ENCODE measurements at regions not wholly inside any gene's neighbourhood (a gene's known extent, or its start where the extent isn't known, plus 50 kb on each side); places are given as distances from the start of the nearest gene placed in this dataset.
"Not testable (repeated sequence)": the region's sequence is repeated elsewhere in the genome, so short reads cannot be mapped to it uniquely, and the experiment has no call there.

GRCh38 chr15:95025924-95026728 lies 794.8 kb downstream of the MCTP2 start:
- H3K4me3 ChIP-seq (ENCODE audit: low read depth, low read length), result no peak overlapping the region
- DNase-seq (ENCODE audit: low read depth), result no peak

GRCh38 chr15:95027981-95028380 lies 796.6 kb downstream of the MCTP2 start:
- no peak overlapping the region for H3K4me3 ChIP-seq (ENCODE audit: low read depth, low read length)
- DNase-seq (ENCODE audit: low read depth), result no peak

DNA sequence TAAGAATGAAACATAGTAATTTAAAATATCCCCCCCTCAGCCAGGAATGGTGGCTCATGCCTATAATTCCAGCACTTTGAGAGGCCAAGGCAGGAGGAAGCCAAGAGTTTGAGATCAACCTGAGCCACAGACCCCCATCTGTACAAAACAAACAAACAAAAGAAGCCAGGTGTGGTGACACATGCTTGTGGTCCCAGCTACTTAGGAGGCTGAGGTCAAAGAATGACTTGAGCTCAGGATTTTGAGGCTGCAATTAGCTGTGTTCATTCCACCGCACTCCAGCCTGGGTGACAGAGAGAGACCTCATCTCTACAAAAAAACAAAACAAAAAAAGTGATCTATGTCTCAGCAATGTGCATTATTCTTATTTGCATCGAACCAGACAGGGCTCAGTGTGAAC lies 800.8 kb downstream of the MCTP2 start:
- no peak for DNase-seq (ENCODE audit: low read depth)
- no peak overlapping the region for H3K4me3 ChIP-seq (ENCODE audit: low read depth, low read length)

DNA sequence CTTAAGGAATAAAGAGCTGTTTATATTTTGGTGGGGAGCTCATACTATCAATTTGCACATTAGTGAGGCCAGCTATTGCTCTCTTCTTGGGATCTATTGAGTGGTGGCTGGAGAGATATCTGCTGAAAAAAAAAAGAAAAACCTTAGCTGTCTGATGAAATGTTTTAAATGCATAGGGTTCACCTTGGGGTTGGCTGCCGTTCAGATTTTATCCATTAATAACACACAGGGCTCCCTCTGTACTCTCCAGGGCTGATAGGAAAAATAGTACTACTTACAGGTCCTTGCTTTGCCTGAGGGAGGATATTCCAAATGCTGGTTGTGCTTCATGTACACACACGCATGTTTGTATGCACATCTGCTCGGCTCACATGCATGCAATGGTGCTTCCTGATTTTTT lies 803.7 kb downstream of the MCTP2 start:
- H3K4me3 ChIP-seq (ENCODE audit: low read depth, low read length), result no peak overlapping the region
- DNase-seq (ENCODE audit: low read depth), result no peak

- no peak for DNase-seq (ENCODE audit: low read depth)
- H3K4me3 ChIP-seq (ENCODE audit: low read depth, low read length), result no peak overlapping the region
Observed at GRCh38 chr15:95041297-95041696, 809.9 kb downstream of the MCTP2 start.

DNA sequence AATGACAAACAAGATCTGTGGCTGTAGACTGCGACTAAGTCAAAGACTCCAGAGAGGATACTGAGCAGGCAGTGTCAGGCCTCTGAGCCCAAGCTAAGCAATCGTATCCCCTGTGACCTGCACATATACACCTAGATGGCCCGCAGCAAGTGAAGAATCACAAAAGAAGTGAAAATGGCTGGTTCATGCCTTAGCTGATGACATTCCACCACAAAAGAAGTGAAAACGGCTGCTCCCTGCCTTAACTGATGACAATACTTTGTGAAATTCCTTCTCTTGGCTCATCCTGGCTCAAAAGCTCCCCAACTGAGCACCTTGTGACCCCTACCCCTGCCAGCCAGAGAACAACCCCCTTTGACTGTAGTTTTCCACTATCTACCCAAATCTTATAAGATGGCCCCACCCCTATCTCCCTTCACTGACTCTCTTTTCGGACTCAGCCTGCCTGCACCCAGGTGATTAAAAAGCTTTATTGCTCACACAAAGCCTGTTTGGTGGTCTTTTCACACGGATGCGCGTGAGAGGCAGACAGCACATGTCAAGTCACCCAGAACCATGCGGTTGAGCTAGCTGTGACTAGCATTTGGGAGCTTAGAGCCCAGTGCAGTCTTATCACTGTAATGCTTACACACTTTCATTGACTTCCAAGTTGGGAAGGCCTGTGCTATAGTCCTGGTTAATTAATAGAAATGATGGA lies 812.0 kb downstream of the MCTP2 start:
- not testable (repeated sequence) for H3K4me3 ChIP-seq (ENCODE audit: low read depth, low read length); DNase-seq (ENCODE audit: low read depth)

DNA sequence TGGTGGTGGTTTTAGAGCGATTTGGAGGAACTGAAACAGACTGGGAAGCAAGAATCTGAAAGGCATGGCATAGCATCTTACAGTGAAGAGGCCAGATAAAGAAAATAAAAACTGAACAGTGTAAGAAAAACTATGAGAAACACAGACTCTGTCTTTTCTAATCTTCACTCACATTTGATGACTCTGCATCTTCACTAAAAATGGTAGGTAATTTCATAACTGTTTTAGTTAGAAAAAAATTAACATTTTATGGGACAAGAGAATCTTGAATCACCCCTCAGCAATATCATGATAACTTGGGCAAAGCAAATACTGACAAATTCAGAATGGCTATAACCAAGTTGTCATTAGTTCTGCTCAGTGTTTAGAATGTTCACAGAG lies 812.6 kb downstream of the MCTP2 start:
- DNase-seq (ENCODE audit: low read depth), result no peak
- no peak overlapping the region for H3K4me3 ChIP-seq (ENCODE audit: low read depth, low read length)

GRCh38 chr15:95044745-95045417 lies 813.5 kb downstream of the MCTP2 start:
- H3K4me3 ChIP-seq (ENCODE audit: low read depth, low read length), result no peak overlapping the region
- DNase-seq (ENCODE audit: low read depth), result no peak

- no peak overlapping the region for H3K4me3 ChIP-seq (ENCODE audit: low read depth, low read length)
- peak; percentile 1 for DNase-seq (ENCODE audit: low read depth)
Observed at GRCh38 chr15:95051861-95052260, 820.5 kb downstream of the MCTP2 start.

DNA sequence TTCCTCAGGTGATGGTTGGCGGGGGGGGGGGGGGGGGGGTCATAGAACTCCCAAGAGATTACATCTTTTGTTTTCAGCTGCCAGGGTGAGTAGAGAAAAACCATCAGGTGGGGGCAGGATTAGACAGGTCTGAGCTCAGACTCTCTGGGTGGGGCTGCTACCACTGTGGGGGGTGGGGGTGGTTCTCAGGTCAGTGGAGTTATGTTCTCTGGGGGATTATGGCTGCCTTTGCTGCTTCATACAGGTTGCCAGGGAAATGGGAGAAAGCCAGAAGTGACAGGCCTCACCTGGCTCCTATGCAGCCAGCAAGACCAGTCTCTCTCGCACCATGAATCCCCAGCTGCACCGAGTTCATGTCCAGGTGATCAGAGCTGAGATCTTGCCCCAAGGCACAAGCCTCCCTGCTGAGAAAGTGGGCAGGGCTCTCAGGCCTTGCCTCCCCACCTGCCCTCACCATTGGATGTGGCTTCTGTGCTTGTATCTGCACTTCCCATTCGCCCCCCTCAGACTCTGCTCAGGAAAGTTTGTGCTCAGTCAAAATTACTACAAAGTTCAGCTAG lies 828.1 kb downstream of the MCTP2 start:
- H3K4me3 ChIP-seq (ENCODE audit: low read depth, low read length), result no peak overlapping the region
- DNase-seq (ENCODE audit: low read depth), result no peak

DNA sequence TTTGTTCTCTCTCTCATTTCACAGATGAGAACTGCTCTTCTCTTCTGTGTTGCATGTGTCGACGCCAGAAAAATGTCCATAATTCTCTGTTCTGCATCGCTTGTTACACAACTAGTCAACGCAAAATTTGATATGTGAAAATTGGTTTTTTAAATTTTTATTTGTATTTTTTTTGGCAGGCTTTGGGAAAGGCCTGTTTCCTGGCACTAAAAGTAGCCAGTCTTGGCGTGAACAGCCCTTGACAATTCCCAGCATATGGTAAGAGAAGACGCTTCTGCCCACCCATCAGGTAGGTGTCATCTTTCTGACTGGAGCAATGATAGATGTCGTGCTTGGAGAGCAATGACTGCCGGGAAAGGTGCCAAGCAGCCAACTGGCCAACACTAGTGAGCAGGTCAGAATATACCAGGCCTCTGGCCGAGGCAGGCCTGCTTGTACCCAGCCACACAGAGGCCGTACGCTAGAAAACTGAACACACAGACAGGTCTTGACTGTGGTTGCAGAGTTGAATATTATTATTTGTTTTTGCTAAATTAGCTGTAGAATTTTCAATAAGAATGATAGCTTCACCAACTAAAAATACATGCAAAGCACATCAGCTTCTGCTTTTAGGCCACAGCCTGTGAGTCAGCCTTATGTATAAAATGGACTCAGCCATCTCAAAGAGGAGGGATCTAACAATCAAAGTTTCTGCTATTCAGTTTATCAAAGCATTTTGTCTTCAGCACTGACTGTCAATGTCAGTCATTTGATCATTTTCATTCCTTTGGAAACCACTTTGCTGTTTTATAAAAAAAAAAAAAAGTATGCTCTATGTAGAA lies 837.5 kb downstream of the MCTP2 start:
- DNase-seq (ENCODE audit: low read depth), result no peak

GRCh38 chr15:95075792-95076677 lies 844.7 kb downstream of the MCTP2 start:
- no peak for DNase-seq (ENCODE audit: low read depth)
- H3K4me3 ChIP-seq (ENCODE audit: low read depth, low read length), result no peak overlapping the region

More for the DNA sequence above, 837.5 kb downstream of the MCTP2 start:
- no peak overlapping the region for H3K4me3 ChIP-seq (ENCODE audit: low read depth, low read length)

DNA sequence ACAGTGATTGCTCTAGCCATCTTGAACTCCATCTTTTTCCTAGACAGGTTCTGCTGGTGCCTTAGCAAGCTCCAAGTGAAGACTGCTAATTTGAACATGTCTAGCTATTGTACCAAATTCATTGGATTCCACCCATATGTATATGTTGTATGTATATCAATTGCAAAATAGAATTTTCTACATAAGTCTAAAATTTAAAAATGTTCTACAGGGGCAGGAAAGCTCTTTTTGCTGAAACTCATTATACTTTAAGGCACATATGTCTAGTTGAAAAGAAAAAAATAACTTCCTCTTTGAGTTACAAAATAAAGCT lies 845.3 kb downstream of the MCTP2 start:
- H3K4me3 ChIP-seq (ENCODE audit: low read depth, low read length), result no peak overlapping the region
- DNase-seq (ENCODE audit: low read depth), result no peak

DNA sequence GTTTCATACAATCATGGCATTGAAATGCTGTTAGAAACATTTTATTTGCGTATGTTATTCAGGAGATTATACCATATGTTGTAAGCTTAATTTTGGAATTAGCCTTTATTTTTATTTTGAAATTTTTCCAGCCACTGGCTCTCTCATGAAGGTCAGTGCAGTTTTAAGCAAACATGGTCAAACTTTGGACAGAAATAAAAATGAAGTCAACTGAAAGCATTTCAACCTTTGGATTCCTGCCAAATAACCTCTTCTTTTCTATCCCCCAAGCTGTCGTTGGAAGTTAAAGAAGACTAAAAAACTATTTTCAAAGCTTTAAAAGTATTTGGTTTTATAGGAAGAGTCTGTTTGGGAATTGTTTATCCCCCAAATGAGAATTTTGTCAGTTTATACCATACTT lies 846.6 kb downstream of the MCTP2 start:
- no peak overlapping the region for H3K4me3 ChIP-seq (ENCODE audit: low read depth, low read length)
- DNase-seq (ENCODE audit: low read depth), result no peak

GRCh38 chr15:95080228-95080627 lies 848.9 kb downstream of the MCTP2 start:
- DNase-seq (ENCODE audit: low read depth), result not testable (repeated sequence)

GRCh38 chr15:95085056-95085455 lies 853.7 kb downstream of the MCTP2 start:
- no peak overlapping the region for H3K4me3 ChIP-seq (ENCODE audit: low read depth, low read length)

More at GRCh38 chr15:95080228-95080627, 848.9 kb downstream of the MCTP2 start:
- not testable (repeated sequence) for H3K4me3 ChIP-seq (ENCODE audit: low read depth, low read length)

GRCh38 chr15:95086531-95087252 lies 855.3 kb downstream of the MCTP2 start:
- H3K4me3 ChIP-seq (ENCODE audit: low read depth, low read length), result no peak overlapping the region
- DNase-seq (ENCODE audit: low read depth), result peak; percentile 4

More at GRCh38 chr15:95085056-95085455, 853.7 kb downstream of the MCTP2 start:
- DNase-seq (ENCODE audit: low read depth), result peak; percentile 22

- DNase-seq (ENCODE audit: low read depth), result no peak
- H3K4me3 ChIP-seq (ENCODE audit: low read depth, low read length), result no peak overlapping the region
Observed at GRCh38 chr15:95087253-95087609, 855.9 kb downstream of the MCTP2 start.
